NT2/D1 (cell line): ENCODE measurements at regions not wholly inside any gene's neighbourhood (a gene's known extent, or its start where the extent isn't known, plus 50 kb on each side); places are given as distances from the start of the nearest gene placed in this dataset.

Experiments
- SUZ12 ChIP-seq: IDR thresholded peaks from 2 replicates; pipeline ENCODE4 v1.6.1; 2011; ENCODE audit not compliant: insufficient read length, insufficient read depth; ENCODE audit errors: extremely low read depth
- YY1 ChIP-seq: IDR thresholded peaks from 2 replicates; pipeline ENCODE4 v1.6.1; 2011; ENCODE audit not compliant: insufficient read length, insufficient read depth
- ZNF274 ChIP-seq: IDR thresholded peaks from 2 replicates; pipeline ENCODE4 v1.6.1; 2011; ENCODE audit warnings: mild to moderate bottlenecking, low read depth, low read length

DNA sequence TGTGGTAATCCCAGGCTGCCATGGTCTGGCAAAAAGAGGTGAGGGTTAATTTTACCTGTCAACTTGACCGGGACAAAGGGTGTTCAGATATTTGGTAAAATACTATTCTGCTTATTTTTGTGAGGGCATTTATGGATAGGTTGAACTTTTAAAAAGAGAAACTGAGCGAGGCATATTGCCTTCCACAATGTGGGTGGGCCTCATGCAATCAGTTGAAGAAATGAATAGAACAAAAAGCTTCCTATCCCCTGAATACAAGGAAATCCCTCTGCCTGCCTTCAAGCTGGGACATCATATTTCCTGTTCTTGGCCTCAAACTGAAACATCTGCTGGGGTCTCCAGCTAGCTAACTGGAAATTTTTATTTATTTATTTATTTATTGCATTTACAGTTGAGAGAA is 734.7 kb downstream of the IRX1 start:
- TF ChIP-seq ZNF274 (no peak), SUZ12 (no peak), YY1 (no peak)
